CD4-positive, alpha-beta T cell treated with Interleukin-4 for 1 hour (primary cell): ENCODE measurements at regions not wholly inside any gene's neighbourhood (a gene's known extent, or its start where the extent isn't known, plus 50 kb on each side); places are given as distances from the start of the nearest gene placed in this dataset.

Experiments
- DNase-seq, 2 donors: peaks; one replicate each; pipeline ENCODE4 v3.0.0-alpha.2; 2020 to 2022

DNA sequence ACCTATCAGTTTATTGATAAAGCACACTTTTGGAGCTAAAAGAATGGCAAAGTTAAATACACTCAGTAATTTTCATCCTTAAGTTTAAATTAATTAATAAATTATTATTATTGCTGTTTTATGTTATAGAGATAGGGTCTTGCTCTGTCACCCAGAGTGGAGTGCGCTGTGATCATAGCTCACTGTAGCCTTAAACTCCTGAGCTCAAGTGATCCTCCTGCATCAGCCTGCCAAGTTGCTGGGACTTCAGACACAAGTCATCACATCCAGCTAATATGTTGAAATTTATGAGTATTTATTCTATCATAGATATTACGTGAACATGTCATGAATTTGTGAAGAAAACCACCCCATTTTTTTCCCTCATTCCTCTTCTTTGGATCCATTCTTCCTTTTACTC lies 64.2 kb downstream of the GJA1 start:
- no peak for DNase-seq

- DNase-seq = no peak
These were observed 68.1 kb downstream of the GJA1 start for GRCh38 chr6:121503589-121503991.

DNA sequence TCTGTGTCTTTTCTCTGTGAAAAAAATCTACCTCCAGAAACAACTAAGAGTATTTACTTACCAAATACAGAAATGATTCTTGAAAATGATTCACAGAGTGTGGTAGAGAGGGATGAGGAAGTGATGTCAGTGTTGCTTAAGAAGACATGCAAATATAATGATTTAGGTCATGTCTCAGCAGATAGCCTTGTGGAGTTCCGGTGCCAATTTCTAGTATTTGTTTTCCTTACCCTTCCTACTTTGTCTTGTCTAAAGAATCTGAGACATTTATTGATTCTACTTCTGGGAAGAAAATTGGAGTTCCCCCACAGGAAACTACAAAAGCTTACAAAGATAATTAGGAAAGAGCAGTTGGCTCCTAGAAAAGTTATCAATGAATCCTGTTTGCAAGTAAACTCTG lies 68.8 kb downstream of the GJA1 start:
- no peak for DNase-seq

DNA sequence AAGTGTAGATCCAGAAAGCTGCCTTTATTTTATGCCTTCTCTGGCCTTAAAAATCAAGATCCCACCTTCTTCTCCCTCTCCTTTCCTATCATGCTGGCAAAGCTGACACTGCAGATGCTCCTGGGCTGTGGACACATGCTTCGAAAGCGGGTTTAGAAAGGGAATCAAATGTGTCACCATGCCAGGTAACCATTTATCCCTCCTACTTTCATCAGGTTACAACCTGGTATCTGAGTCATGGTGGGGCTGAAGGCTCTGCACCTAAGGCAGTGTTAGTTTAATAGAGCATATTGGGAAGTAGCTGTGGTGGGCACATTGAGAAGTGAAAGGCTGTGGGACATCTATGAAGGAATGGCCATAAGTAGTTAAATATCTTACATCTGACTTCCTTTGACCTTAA lies 69.8 kb downstream of the GJA1 start:
- DNase-seq = no peak

DNA sequence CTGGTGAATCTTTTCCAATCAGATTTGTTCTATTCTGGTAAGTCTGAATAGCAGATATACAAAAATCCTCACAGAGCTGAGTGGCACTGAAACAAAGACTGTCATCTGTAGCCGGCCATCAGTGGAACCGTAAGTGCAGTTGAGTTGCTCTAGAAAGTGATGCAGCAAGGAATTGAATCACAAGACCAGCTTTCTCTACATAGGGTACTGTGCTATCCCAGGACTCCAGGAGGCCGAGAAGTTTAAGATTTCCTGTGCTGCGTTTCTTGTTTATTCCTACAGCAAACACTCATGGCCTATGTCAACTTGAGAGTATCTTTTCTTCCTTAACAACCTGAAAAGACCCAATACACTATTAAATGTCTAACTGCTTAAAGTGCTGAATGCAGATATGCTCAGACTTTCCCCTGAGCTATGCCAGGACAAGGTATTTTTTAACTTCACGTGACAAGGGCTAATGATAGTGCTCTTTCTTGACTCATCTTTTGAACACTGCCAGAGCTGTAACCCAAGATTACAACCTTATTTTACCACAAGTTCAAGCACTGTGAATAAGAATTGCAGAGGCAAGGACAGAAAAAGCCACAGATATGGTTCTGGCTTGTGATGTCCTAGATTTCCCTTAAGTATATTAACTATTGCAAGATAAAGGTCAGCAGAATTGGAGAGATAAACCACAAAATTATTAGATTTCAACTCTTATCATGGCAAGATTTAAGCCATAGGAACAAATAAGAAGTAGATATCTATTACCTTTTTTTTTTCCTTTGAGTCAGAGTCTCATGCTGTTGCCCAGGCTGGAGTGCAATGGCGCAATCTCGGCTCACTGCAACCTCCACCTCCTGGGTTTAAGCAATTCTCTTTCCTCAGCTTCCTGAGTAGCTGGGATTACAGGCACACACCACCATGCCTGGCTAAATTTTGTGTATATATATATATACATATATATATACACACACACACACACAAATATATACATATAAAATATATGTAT lies 71.6 kb downstream of the GJA1 start:
- no peak for DNase-seq

- no peak for DNase-seq
These were observed 75.2 kb downstream of the GJA1 start for GRCh38 chr6:121510568-121511177.

DNA sequence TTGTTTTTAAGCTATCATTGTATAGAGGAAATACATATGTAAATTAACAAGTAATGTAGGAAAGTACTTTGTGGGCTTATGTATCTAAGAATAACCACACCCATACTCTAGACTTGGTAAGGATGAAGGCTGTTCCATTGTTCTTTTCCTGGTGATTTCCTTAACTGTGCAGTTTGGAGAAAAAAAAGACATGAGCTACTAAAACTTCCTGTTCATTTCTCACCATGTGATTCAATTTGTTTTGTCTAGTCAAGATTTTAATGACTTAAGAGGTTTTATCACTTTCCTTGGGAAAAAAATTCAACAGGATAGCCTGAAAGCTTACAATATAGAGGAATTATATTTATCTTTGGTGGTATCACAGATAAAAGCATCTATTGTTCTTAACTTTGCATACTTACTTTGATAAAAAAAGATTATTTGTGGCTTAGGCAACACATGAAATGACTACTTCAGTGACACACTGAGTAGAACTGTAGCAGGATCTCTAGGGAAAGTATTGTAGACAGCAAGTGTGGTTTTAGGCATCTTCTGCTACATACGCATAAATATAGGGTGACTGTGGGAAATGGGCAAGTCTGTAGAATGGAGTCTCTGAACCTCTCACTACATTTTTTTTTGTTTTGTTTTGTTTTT lies 80.3 kb downstream of the GJA1 start:
- no peak for DNase-seq

DNA sequence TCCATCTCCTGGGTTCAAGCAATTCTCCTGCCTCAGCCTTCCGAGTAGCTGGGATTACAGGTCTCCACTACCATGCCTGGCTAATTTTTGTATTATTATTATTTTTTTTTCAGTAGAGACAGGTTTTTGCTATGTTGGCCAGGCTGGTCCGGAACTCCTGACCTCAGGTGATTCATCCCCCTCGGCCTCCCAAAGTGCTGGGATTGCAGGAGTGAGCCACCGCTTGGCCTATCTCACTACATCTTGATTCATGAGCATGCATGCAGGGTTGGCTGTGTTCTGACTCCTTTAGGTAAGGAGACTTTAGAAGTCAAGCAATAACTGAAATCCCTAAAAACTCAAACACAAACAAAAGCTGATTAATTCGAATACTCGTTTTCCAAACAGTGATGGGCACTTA lies 80.9 kb downstream of the GJA1 start:
- no peak for DNase-seq

DNA sequence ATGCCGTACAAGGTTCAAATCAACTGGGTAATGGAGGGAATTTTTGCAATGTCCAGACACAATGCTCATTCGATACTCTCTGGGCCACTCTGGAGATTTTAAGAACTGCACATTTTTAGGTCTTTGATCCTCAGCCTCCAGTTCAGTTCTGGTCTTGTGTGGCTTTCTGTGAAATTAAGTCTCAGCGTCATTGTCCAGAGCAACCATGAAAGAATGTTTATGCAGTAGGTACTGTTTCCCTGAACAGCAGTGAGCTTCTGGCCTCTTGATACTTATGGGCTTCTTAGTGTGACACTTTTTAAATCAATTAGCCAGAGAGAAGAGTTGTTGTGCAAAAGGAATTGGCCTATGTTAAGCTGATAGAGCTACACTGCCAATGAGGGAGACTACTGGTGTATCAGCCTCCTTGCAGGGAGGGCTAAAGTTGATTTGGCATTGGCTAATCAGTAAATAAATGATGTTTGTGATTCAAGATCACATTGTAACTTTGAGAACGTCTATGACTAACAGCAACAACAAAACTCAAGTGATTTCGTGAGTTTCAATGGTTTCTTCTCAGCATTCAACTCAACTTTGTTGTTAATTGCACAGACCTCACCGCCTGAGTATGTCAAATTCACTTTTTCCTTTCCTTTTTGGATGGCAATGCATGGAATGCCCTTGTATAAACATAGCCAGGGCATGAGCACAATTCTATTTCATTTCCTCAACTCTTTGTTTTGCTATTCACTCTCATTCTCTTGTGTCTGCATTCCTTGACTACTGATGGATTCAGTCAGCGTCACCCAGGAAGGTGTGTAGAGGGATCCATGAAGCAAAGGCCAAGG lies 85.1 kb downstream of the GJA1 start:
- DNase-seq = no peak

GRCh38 chr6:121521164-121521555 lies 85.7 kb downstream of the GJA1 start:
- DNase-seq = no peak

GRCh38 chr6:121522265-121522664 lies 86.8 kb downstream of the GJA1 start:
- no peak for DNase-seq

- DNase-seq = no peak
These were observed 87.4 kb downstream of the GJA1 start for GRCh38 chr6:121522771-121523386.

DNA sequence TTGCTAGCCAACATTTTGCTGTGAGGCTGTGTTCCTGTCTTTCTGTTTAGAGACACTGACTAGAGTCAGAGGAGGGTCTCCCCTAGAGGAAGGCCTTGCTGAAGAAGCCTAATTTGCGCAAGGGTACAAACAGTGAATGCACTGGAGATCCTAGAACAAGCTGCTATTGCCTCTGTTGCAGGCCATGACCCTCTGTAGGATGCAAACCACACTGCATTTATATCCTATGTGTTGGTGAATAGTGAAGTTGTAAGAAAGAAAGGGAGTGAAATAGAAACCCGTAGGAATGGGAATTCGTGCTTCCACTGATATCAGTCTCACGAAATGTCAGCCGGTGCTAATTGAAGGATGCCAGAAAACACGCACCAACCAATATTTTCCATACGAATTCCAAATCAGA lies 88.2 kb downstream of the GJA1 start:
- DNase-seq = no peak

GRCh38 chr6:121526282-121526681 lies 90.8 kb downstream of the GJA1 start:
- no peak for DNase-seq

GRCh38 chr6:121531658-121532169 lies 96.3 kb downstream of the GJA1 start:
- no peak for DNase-seq

GRCh38 chr6:121533321-121533841 lies 97.9 kb downstream of the GJA1 start:
- no peak for DNase-seq

DNA sequence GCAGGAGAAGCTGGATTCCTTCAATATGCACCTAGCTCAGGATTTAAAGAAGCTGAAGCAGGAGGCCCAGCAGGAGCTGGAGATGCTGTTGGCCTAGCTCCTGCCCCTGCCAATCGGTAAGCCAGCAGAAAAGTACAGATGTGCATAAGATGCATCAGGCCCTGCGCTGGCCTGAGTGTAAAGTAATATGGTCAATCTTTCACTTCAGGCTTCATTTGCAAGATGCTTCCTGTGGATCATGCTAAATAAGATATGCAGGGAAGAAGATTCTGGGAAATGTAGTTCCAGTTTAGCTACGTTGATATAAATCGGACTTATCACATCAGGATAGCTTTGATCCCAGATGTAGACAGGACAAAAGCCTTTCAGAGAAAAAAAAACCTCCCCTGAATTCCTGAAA lies 100.3 kb downstream of the GJA1 start:
- DNase-seq = no peak

DNA sequence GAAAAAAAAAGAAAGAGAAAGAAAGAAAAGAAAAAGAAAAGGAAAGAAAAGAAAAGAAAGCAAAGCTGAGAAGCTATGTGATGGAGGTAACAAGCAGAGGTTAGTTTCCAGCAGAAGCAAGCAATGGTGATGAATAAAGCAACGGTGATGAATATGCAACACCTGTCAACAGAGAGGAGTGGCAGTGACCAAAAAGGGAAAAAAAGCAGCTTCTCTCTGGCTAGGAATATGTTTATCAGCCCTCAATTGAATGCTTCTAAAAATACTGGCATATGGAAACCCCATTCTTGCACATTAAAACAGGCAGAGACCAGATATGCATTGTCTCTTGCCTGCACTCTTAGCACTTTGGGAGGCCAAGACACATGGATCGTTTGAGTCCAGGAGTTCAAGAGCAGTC lies 100.9 kb downstream of the GJA1 start:
- DNase-seq = no peak

DNA sequence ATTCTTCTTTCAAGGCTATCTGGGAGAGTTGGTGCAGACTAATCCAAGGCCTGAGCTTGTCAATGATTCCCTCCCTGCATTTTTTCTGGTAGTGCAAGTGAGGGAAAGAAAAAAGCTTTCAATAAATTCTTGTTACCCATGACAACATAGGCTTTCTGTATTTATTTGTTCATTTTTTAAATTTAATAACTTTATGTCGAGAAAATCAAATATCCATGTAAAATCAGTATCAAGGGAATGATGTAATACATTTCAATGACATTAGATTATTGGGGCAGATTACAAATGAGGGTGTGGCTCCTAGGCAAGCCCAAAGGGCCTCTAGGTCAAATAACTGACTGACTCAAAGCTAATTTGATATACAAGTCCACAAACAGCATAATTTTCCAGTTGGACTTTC lies 104.0 kb downstream of the GJA1 start:
- DNase-seq = no peak

GRCh38 chr6:121540210-121540609 lies 104.8 kb downstream of the GJA1 start:
- DNase-seq = no peak

DNA sequence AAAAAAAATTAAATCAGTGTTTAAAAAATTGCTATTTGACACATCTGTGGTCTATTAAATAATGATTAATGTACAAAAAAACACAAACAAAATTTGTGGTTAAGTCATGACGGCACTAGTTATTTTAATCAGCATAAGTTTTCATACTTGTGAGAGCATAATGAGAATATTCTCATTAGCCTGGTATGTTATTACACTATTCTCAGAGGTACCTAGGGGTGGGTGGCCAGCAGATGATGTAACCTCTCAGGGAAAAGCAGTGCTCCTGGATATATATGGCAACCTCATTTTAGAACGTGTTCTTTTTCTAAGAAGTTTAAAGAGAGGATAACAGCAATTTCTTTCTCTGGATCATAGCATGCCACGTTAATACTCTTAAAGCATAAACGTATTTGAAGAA lies 109.2 kb downstream of the GJA1 start:
- DNase-seq = no peak

DNA sequence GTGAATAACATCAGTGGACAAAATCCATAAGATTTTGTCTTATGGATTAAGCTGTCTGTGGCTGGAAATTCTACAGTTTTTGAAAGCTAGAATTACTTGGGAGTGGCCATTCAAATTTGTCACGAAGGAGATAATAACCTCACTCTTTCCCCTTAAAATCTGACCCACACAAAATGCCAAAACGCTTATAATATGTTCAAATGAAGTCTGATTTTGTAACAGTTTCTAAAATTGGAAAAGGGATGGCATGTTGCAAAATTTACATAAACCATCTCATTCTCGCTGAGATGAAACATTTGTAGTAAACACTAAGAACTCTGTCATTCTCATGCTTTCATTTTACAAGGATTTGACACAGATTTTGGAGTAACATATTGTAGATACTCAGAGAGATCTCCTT lies 112.7 kb downstream of the GJA1 start:
- no peak for DNase-seq
